ENCODE measurements at regions not wholly inside any gene's neighbourhood (a gene's known extent, or its start where the extent isn't known, plus 50 kb on each side); places are given as distances from the start of the nearest gene placed in this dataset.

DNA sequence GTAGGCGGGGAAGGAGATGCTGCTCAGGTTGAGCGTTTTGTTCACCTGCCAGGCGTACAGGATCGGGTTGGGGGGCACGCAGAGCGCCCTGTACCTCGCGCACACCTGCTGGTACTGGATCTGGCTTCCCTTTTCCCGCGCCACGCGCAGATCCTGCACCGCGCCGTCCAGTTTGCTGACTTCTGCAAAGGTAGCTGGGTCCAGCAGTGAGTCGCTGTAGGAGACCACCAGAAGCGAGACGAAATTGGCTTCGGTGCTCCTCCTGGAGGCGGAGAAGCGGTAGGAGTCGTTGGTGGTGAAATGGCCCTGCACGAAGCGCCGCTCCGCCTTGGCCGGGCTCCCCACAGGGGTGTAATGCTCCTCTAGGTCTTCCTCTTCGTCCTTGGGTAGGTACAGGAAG lies 90.7 kb upstream of the RAB18 start:
- TF ChIP-seq POLR2AphosphoS5 (IDR thresholded peaks at IDR 0.05) (no peak), POLR2A (IDR thresholded peaks at IDR 0.05) (no peak)
